Omental fat pad (tissue), 3 donors: ENCODE measurements at regions not wholly inside any gene's neighbourhood (a gene's known extent, or its start where the extent isn't known, plus 50 kb on each side); places are given as distances from the start of the nearest gene placed in this dataset.

Experiments used
- ATAC-seq: fragments of 150-250 bp; one replicate; pipeline ENCODE4 v1.9.1; 2016; ENCODE audit warnings: mild to moderate bottlenecking, moderate library complexity; ENCODE audit not compliant: low FRiP score
- DNase-seq: peaks from one replicate; pipeline ENCODE4 v3.0.0-alpha.2; 2019; ENCODE audit warnings: low spot score
- CTCF ChIP-seq, 3 donors: fragments of 450-650 bp; IDR thresholded peaks; one replicate each; pipeline ENCODE4 v1.5.1; 2016 to 2017; ENCODE audit warnings: antibody characterized with exemption in 3 of 3, mild to moderate bottlenecking in 3 of 3, moderate library complexity in 2 of 3

GRCh38 chr14:100638211-100638855 lies 51.1 kb upstream of the BEGAIN start:
- no peak for TF ChIP-seq CTCF (IDR thresholded peaks at IDR 0.05)
- ATAC-seq (no peak), DNase-seq (no peak)

DNA sequence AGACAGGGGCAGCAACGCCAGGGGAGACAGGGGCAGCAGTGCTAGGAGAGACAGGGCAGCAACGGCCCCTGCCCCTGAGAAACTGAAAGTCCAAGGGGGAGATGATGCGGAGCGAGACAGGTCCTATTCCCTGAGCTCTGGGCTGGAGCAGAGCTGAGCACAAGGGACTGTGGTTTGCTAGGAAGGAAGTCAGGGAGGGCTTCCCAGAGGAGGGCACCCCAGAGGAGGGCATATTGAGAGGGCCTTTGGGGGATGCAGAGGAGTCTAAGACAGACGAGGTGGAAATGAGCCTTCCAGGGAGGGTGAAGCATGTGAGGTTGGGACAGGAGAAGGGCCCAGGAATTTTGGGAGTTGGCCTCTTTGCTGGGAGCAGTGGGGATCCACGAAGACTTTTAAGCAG lies 52.1 kb upstream of the BEGAIN start:
- no peak for DNase-seq
- no peak for ATAC-seq
- TF ChIP-seq CTCF (IDR thresholded peaks at IDR 0.05) = no peak

DNA sequence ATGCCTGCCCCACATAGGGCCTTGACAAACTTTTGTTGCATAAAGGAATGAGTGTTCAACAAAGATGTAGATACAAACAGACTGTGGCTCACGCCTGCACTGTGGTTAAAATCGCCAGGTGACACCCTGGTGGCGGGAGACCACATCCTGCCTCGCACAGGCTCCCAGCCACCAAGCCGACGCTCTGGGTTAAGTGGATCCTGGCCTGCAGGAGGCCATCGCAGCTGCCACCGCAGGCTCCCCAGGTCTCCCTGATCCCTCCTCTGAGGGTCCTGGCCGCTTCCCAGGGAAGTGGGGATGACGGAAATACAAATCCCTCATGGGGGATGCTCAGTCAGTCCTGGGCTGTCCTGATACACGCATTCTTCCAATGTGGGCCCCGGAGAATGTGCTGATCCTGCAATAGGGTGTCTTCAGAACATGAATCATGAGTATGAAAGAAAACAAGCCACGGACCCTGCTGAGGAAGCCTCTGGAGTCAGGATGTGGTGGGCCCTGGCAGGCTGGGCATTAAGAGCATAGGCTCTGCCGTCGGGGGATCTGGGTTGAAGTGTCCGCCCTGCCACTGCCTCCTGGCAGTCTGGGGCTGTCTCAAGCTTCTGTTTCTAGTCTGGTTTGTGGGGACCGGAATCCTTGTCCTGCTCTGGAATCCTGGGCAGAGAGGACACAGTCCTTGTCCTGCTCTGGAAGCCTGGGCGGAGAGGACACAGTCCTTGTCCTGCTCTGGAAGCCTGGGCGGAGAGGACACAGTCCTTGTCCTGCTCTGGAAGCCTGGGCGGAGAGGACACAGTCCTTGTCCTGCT lies 53.5 kb upstream of the BEGAIN start:
- no peak for TF ChIP-seq CTCF (IDR thresholded peaks at IDR 0.05)
- DNase-seq (no peak), ATAC-seq (no peak)

DNA sequence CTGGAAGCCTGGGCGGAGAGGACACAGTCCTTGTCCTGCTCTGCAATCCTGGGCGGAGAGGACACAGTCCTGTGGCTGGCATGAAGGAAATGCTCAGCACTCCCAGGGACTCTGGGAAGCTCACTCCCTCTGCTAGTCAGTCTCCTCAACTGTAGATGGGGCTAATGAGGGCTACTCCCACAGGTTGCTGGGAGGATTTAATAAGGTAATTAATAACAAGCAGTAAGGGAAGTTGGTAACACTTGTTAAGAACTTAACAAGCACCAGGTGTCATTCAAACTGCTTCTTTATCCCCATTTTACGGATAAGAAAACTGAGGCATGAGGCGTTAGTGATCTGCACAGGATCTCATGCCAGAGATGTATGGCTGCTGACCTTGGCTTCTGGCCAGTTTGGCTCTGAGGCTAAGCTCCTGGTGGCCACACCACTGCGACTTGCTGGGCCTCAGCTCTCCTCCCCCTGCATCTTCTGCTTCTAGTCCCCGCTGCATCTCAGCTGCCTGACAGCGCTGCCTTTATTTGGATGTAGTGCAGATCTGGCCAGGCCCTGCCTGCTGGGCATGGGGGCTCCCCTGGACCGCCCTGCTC lies 54.1 kb upstream of the BEGAIN start:
- no peak for TF ChIP-seq CTCF (IDR thresholded peaks at IDR 0.05)
- ATAC-seq (no peak), DNase-seq (no peak)

- ATAC-seq = no peak
- DNase-seq = no peak
- TF ChIP-seq CTCF (IDR thresholded peaks at IDR 0.05) = no peak
Measured at GRCh38 chr14:100643426-100643825, 56.2 kb upstream of the BEGAIN start.

DNA sequence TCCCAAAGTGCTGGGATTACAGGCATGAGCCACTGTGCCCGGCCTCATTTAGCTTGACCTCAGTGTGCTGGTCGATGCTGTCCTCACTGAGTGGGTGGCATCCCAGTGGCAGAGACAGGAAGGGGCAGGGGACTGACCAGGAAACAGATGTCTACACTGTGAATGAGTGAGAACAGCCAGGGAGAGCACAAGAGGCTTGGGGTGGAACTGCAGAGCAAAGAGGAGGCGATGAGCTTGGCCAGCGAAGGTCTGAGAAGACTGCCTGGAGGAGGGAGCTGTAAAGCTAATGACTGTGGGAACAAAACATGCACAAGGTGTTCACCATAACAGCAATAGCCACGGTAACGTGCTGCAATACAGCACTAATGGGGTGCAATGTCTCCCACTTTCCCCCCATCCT lies 57.2 kb upstream of the BEGAIN start:
- TF ChIP-seq CTCF (IDR thresholded peaks at IDR 0.05) = no peak
- no peak for DNase-seq
- no peak for ATAC-seq
